Karpas-422 (cell line): ENCODE measurements at regions not wholly inside any gene's neighbourhood (a gene's known extent, or its start where the extent isn't known, plus 50 kb on each side); places are given as distances from the start of the nearest gene placed in this dataset.
"Not testable (repeated sequence)": the region's sequence is repeated elsewhere in the genome, so short reads cannot be mapped to it uniquely, and the experiment has no call there.

Experiments
- DNase-seq: peaks from one replicate; pipeline ENCODE4 v3.0.0-alpha.2; 2015
- H2AFZ ChIP-seq: fragments of 200-600 bp; sonication (generic); 2 replicates; pipeline ENCODE4 v1.6.1; 2014; ENCODE audit warnings: antibody characterized with exemption, low read length, mixed read lengths
- H3K27ac ChIP-seq: fragments of 200-600 bp; sonication (generic); 2 replicates; pipeline ENCODE4 v1.5.1; 2014; ENCODE audit warnings: mild to moderate bottlenecking, low read length, moderate library complexity
- H3K27me3 ChIP-seq: fragments of 200-600 bp; sonication (generic); 2 replicates; pipeline ENCODE4 v1.6.1; 2014; ENCODE audit warnings: low read length, mixed read lengths
- H3K36me3 ChIP-seq: fragments of 200-600 bp; sonication (generic); 2 replicates; pipeline ENCODE4 v1.6.1; 2014; ENCODE audit warnings: low read length, mixed read lengths; ENCODE audit not compliant: insufficient read depth
- H3K4me1 ChIP-seq: fragments of 200-600 bp; sonication (generic); 2 replicates; pipeline ENCODE4 v1.6.1; 2014; ENCODE audit warnings: mild to moderate bottlenecking, low read length, mixed read lengths
- H3K4me2 ChIP-seq: fragments of 200-600 bp; sonication (generic); 2 replicates; pipeline ENCODE4 v1.6.1; 2014; ENCODE audit warnings: low read length, low read depth, mild to moderate bottlenecking; ENCODE audit not compliant: poor library complexity, severe bottlenecking
- H3K4me3 ChIP-seq: fragments of 200-600 bp; sonication (generic); 2 replicates; pipeline ENCODE4 v1.5.1; 2014; ENCODE audit warnings: mild to moderate bottlenecking, antibody characterized with exemption, low read length, mixed read lengths
- H3K79me2 ChIP-seq: fragments of 200-600 bp; sonication (generic); 2 replicates; pipeline ENCODE4 v1.6.1; 2014; ENCODE audit warnings: mild to moderate bottlenecking, low read length, mixed read lengths
- H3K9ac ChIP-seq: fragments of 200-600 bp; sonication (generic); 2 replicates; pipeline ENCODE4 v1.6.0; 2014; ENCODE audit warnings: low read length
- H3K9me2 ChIP-seq: fragments of 200-600 bp; sonication (generic), shearing (Covaris generic); replicated peaks from 2 replicates; pipeline ENCODE4 v1.6.0; 2014; ENCODE audit warnings: mild to moderate bottlenecking, low read length, moderate library complexity; ENCODE audit not compliant: insufficient read depth
- H3K9me3 ChIP-seq: fragments of 300-700, 200-600 bp; sonication (generic); 2 replicates; pipeline ENCODE4 v1.6.1; 2014; ENCODE audit warnings: low read length, mixed read lengths
- H4K20me1 ChIP-seq: fragments of 200-600 bp; sonication (generic); 2 replicates; pipeline ENCODE4 v1.6.1; 2014; ENCODE audit warnings: mild to moderate bottlenecking, antibody characterized with exemption, low read length, low read depth; ENCODE audit not compliant: insufficient read depth

DNA sequence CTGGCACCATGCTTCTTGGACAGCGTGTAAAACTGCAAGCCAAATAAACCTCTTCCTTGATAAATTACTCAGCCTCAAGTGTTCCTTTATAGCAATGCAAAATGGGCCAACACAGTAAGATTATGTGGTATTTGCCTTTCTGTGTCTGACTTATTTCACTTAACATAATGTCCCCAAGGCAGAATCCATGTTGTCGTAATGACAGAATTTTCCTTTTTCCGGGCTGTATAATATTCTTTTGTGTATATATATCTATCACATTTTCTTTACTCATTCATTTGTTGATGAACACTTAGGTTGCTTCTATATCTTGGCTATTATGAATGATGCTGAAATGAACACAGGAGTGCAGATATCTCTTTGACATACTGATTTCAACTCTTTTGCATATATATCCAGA is 209.1 kb upstream of the PTER start:
- no peak for DNase-seq
- Histone ChIP-seq H3K9me2 (no peaks in the 10 kb centered on the region), H3K79me2 (no peaks in the 10 kb centered on the region), H3K27me3 (no peaks in the 10 kb centered on the region), H3K4me2 (no peak overlapping the region), H3K36me3 (no peaks in the 10 kb centered on the region), H4K20me1 (no peaks in the 10 kb centered on the region), H3K4me3 (no peak overlapping the region), H3K9me3 (no peaks in the 10 kb centered on the region; the same call in 1 of the 2 replicates), H2AFZ (no peak overlapping the region), H3K4me1 (no peaks in the 10 kb centered on the region), H3K9ac (no peak overlapping the region), H3K27ac (no peak overlapping the region)

DNA sequence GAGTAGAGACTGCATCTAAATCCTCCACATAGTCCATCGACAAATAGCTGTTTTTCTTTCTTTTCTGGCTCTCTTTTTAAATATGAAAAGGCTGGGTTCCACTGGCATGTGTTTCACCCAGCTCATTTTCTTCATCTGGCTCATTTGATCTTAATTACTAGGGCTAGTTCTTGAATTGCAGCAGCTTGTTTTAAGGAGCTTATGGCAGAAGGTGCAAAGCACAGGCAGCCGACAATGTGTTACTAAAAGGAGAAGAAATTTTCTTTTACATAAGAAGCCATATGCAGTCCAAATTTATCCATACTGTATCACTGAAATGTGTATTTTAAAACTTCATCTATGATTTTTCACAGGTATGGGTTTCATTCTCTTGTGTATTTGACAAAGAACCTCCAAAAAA is 205.6 kb upstream of the PTER start:
- H3K4me2 ChIP-seq = no peak overlapping the region
- no peaks in the 10 kb centered on the region for H3K4me1 ChIP-seq
- H3K79me2 ChIP-seq = no peaks in the 10 kb centered on the region
- H3K9me2 ChIP-seq = no peaks in the 10 kb centered on the region
- no peaks in the 10 kb centered on the region for H4K20me1 ChIP-seq
- no peaks in the 10 kb centered on the region; the same call in 1 of the 2 replicates for H3K9me3 ChIP-seq
- DNase-seq = no peak
- H3K9ac ChIP-seq = no peak overlapping the region
- H3K27ac ChIP-seq = no peak overlapping the region
- no peaks in the 10 kb centered on the region for H3K36me3 ChIP-seq
- no peak overlapping the region for H2AFZ ChIP-seq
- H3K4me3 ChIP-seq = no peak overlapping the region
- no peaks in the 10 kb centered on the region for H3K27me3 ChIP-seq

GRCh38 chr10:16231734-16232435 is 204.9 kb upstream of the PTER start:
- H3K4me1 ChIP-seq = no peaks in the 10 kb centered on the region
- H3K27ac ChIP-seq = no peak overlapping the region
- no peaks in the 10 kb centered on the region for H3K27me3 ChIP-seq
- H3K79me2 ChIP-seq = no peaks in the 10 kb centered on the region
- no peaks in the 10 kb centered on the region for H4K20me1 ChIP-seq
- no peaks in the 10 kb centered on the region for H3K9me2 ChIP-seq
- no peaks in the 10 kb centered on the region; the same call in 1 of the 2 replicates for H3K9me3 ChIP-seq
- no peak for DNase-seq
- no peak overlapping the region for H2AFZ ChIP-seq
- H3K36me3 ChIP-seq = no peaks in the 10 kb centered on the region
- no peak overlapping the region for H3K4me3 ChIP-seq
- H3K9ac ChIP-seq = no peak overlapping the region
- no peak overlapping the region for H3K4me2 ChIP-seq

- H4K20me1 ChIP-seq = no peaks in the 10 kb centered on the region
- H3K9me2 ChIP-seq = no peaks in the 10 kb centered on the region
- H3K9me3 ChIP-seq = no peaks in the 10 kb centered on the region; the same call in 1 of the 2 replicates
- H3K4me3 ChIP-seq = no peak overlapping the region
- no peak overlapping the region for H3K9ac ChIP-seq
- H3K79me2 ChIP-seq = no peaks in the 10 kb centered on the region
- DNase-seq = no peak
- H2AFZ ChIP-seq = no peak overlapping the region
- H3K27me3 ChIP-seq = no peaks in the 10 kb centered on the region
- no peaks in the 10 kb centered on the region for H3K4me1 ChIP-seq
- no peak overlapping the region for H3K27ac ChIP-seq
- H3K4me2 ChIP-seq = no peak overlapping the region
- H3K36me3 ChIP-seq = no peaks in the 10 kb centered on the region
These were observed 204.4 kb upstream of the PTER start for GRCh38 chr10:16232441-16232840.

DNA sequence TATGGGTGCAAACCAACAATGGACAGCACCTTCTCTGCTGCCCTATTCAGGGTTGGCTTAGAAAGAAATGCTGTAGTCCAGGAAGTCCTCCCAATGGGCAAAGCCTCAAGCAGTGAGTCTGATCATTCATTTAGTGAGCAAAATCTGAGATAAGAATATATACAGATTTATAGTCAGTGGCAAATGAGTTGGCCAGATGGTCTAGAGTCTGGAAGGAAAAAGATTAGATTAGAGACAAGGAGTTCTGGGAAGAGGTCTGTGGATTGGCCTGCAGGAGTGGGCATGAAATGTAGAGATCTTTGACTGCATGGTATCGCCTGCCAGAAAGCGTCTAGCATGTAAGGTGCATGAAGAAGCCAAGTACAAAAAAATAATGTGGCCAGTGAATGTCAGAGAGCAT is 201.9 kb upstream of the PTER start:
- H3K4me3 ChIP-seq = no peak overlapping the region
- no peak overlapping the region for H3K27ac ChIP-seq
- no peaks in the 10 kb centered on the region for H3K79me2 ChIP-seq
- no peaks in the 10 kb centered on the region for H4K20me1 ChIP-seq
- H3K4me1 ChIP-seq = no peaks in the 10 kb centered on the region
- DNase-seq = no peak
- no peaks in the 10 kb centered on the region for H3K9me3 ChIP-seq
- H3K36me3 ChIP-seq = no peaks in the 10 kb centered on the region
- H3K9ac ChIP-seq = no peak overlapping the region
- no peaks in the 10 kb centered on the region for H3K27me3 ChIP-seq
- no peak overlapping the region for H2AFZ ChIP-seq
- no peak overlapping the region for H3K4me2 ChIP-seq
- no peaks in the 10 kb centered on the region for H3K9me2 ChIP-seq

DNA sequence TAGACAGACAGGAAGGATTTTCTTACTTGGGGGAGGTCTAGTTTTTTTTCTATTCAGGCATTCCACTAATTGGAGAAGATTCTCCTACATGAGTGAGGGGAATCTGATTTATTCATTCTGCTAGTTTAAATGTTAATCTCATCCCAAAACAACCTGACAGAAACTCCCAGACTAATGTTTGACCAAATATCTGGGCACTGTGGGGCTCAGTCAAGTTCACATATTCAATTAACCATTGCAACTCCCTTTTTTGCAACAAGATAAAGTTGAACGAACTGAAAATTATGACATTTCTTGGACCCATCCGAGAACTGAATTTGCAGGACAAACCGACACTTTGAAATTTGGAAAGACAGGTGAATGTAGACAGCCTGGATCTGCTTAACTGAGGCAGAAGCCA is 194.4 kb upstream of the PTER start:
- no peak overlapping the region for H3K9ac ChIP-seq
- no peaks in the 10 kb centered on the region for H3K4me1 ChIP-seq
- no peak for DNase-seq
- no peaks in the 10 kb centered on the region for H3K36me3 ChIP-seq
- no peaks in the 10 kb centered on the region for H3K9me2 ChIP-seq
- no peak overlapping the region for H3K4me2 ChIP-seq
- H2AFZ ChIP-seq = no peak overlapping the region
- no peak overlapping the region for H3K4me3 ChIP-seq
- no peaks in the 10 kb centered on the region for H3K9me3 ChIP-seq
- H3K79me2 ChIP-seq = no peaks in the 10 kb centered on the region
- H3K27me3 ChIP-seq = no peaks in the 10 kb centered on the region
- no peak overlapping the region for H3K27ac ChIP-seq
- no peaks in the 10 kb centered on the region for H4K20me1 ChIP-seq

DNA sequence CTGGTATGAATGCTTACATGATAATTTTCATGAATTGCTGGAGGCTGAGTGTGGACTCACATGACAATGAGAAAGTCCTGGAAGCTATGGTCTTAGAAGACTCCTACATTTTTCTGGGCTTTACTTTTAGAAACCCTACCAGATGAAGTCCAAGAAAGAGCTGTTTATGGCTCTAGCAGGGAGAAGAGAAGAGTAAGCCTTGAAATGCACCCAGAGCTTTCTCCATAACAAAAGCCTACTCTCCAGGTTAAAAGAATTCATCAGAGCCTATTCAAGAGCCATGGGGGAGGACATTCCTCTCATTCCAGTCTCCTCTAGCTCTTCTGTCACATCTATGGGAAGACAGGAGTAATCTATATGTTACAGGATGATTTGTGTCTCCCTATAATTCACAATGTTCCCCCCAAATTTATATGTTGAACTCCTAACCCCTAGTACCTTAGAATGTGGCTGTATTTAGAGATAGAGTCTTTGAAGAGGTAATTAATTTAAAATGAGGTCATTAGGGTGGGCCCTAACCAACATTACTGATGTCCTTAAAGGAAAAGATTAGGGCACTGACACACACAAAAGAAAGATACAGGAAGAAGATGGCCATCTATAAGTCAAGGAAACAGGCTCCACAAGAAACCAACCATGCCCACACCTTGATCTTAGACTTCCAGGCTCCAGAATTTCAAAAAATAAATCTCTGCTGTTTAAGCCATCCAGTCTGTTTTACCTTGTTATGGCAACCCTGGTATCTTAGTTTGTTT is 193.8 kb upstream of the PTER start:
- no peak overlapping the region for H3K4me2 ChIP-seq
- no peak overlapping the region for H3K9ac ChIP-seq
- H2AFZ ChIP-seq = no peak overlapping the region
- H3K27ac ChIP-seq = no peak overlapping the region
- H3K79me2 ChIP-seq = no peaks in the 10 kb centered on the region
- H3K4me3 ChIP-seq = no peak overlapping the region
- no peaks in the 10 kb centered on the region for H3K9me2 ChIP-seq
- H3K27me3 ChIP-seq = no peaks in the 10 kb centered on the region
- H3K36me3 ChIP-seq = no peaks in the 10 kb centered on the region
- DNase-seq = no peak
- H3K4me1 ChIP-seq = no peaks in the 10 kb centered on the region
- H3K9me3 ChIP-seq = no peaks in the 10 kb centered on the region
- H4K20me1 ChIP-seq = no peaks in the 10 kb centered on the region

DNA sequence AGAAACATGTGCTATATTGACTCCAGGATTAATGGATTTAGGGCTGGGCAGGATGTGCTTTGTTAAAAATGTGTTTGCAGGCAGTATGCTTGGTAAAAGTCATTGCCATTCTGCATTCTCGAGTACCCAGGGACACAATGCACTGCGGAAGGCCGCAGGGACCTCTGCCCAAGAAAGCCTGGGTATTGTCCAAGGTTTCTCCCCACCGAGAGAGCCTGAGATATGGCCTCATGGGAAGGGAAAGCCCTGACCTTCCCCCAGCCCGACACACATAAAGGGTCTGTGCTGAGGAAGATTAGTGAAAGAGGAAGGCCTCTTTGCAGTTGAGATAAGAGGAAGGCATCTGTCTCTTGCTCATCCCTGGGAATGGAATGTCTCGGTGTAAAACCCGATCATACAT is 186.7 kb upstream of the PTER start:
- H3K27me3 ChIP-seq, H3K9me3 ChIP-seq, H4K20me1 ChIP-seq, H3K4me2 ChIP-seq, H3K4me3 ChIP-seq, H3K9ac ChIP-seq, H3K27ac ChIP-seq, H3K36me3 ChIP-seq, H3K9me2 ChIP-seq, H3K4me1 ChIP-seq, H2AFZ ChIP-seq, H3K79me2 ChIP-seq, DNase-seq: not testable (repeated sequence)
